ENCODE measurements at regions not wholly inside any gene's neighbourhood (a gene's known extent, or its start where the extent isn't known, plus 50 kb on each side); places are given as distances from the start of the nearest gene placed in this dataset.

GRCh38 chr9:19637084-19637483 is 151.8 kb downstream of the SLC24A2 start:
- Histone ChIP-seq H3K27ac (ENCODE audit: low read depth, low read length) (no peak overlapping the region), H3K4me2 (ENCODE audit: low read depth, low read length, poor library complexity, severe bottlenecking) (no peak overlapping the region), H3K9me2 (replicated peaks; ENCODE audit: insufficient read depth, low read length) (no peaks in the 10 kb centered on the region), H3K9ac (ENCODE audit: low read length) (no peak overlapping the region), H3K9me3 (ENCODE audit: insufficient read depth, low read length) (no peaks in the 10 kb centered on the region), H3K4me3 (ENCODE audit: insufficient read depth, low read length, poor library complexity, severe bottlenecking) (no peak overlapping the region), H4K20me1 (ENCODE audit: low read depth, low read length) (no peaks in the 10 kb centered on the region), H3K27me3 (ENCODE audit: low read length) (no peaks in the 10 kb centered on the region), H3K79me2 (ENCODE audit: insufficient read depth, low read length) (no peaks in the 10 kb centered on the region), H3K36me3 (ENCODE audit: low read length) (no peaks in the 10 kb centered on the region), H3F3A (ENCODE audit: insufficient read depth) (no peaks in the 10 kb centered on the region), H2AFZ (ENCODE audit: low read depth, low read length, severe bottlenecking) (no peak overlapping the region)
- no peak for TF ChIP-seq CTCF (IDR thresholded peaks at IDR 0.05; ENCODE audit: insufficient read depth, low read length, poor library complexity, severe bottlenecking)
- no peak for TF ChIP-seq EZH2phosphoT487 (conservative IDR thresholded peaks at IDR 0.05; ENCODE audit: low read length)

- no peak overlapping the region for H3K9ac ChIP-seq (ENCODE audit: low read length)
- no peak for TF ChIP-seq EZH2phosphoT487 (conservative IDR thresholded peaks at IDR 0.05; ENCODE audit: low read length)
- no peak for TF ChIP-seq CTCF (IDR thresholded peaks at IDR 0.05; ENCODE audit: insufficient read depth, low read length, poor library complexity, severe bottlenecking)
- no peaks in the 10 kb centered on the region for H3K36me3 ChIP-seq (ENCODE audit: low read length)
Observed at GRCh38 chr9:19634881-19635280, 154.0 kb downstream of the SLC24A2 start.

GRCh38 chr9:19631181-19631580 is 157.7 kb downstream of the SLC24A2 start:
- H3K27me3 ChIP-seq (ENCODE audit: low read length), result no peaks in the 10 kb centered on the region
- no peak overlapping the region for H3K4me3 ChIP-seq (ENCODE audit: insufficient read depth, low read length, poor library complexity, severe bottlenecking)
- H2AFZ ChIP-seq (ENCODE audit: low read depth, low read length, severe bottlenecking), result no peak overlapping the region
- H3K36me3 ChIP-seq (ENCODE audit: low read length), result no peaks in the 10 kb centered on the region
- no peak overlapping the region for H3K9ac ChIP-seq (ENCODE audit: low read length)
- no peaks in the 10 kb centered on the region for H3K79me2 ChIP-seq (ENCODE audit: insufficient read depth, low read length)
- no peaks in the 10 kb centered on the region for H3F3A ChIP-seq (ENCODE audit: insufficient read depth)
- no peak overlapping the region for H3K27ac ChIP-seq (ENCODE audit: low read depth, low read length)
- H3K4me2 ChIP-seq (ENCODE audit: low read depth, low read length, poor library complexity, severe bottlenecking), result no peak overlapping the region
- no peaks in the 10 kb centered on the region for H3K9me3 ChIP-seq (ENCODE audit: insufficient read depth, low read length)
- TF ChIP-seq EZH2phosphoT487 (conservative IDR thresholded peaks at IDR 0.05; ENCODE audit: low read length) (no peak), CTCF (IDR thresholded peaks at IDR 0.05; ENCODE audit: insufficient read depth, low read length, poor library complexity, severe bottlenecking) (no peak)
- no peaks in the 10 kb centered on the region for H4K20me1 ChIP-seq (ENCODE audit: low read depth, low read length)
- H3K9me2 ChIP-seq (replicated peaks; ENCODE audit: insufficient read depth, low read length), result no peaks in the 10 kb centered on the region

More at GRCh38 chr9:19634881-19635280, 154.0 kb downstream of the SLC24A2 start:
- Histone ChIP-seq H2AFZ (ENCODE audit: low read depth, low read length, severe bottlenecking) (no peak overlapping the region), H4K20me1 (ENCODE audit: low read depth, low read length) (no peaks in the 10 kb centered on the region), H3K9me2 (replicated peaks; ENCODE audit: insufficient read depth, low read length) (no peaks in the 10 kb centered on the region), H3K4me2 (ENCODE audit: low read depth, low read length, poor library complexity, severe bottlenecking) (no peak overlapping the region), H3K27me3 (ENCODE audit: low read length) (no peaks in the 10 kb centered on the region), H3K4me3 (ENCODE audit: insufficient read depth, low read length, poor library complexity, severe bottlenecking) (no peak overlapping the region), H3F3A (ENCODE audit: insufficient read depth) (no peaks in the 10 kb centered on the region), H3K79me2 (ENCODE audit: insufficient read depth, low read length) (no peaks in the 10 kb centered on the region), H3K27ac (ENCODE audit: low read depth, low read length) (no peak overlapping the region), H3K9me3 (ENCODE audit: insufficient read depth, low read length) (no peaks in the 10 kb centered on the region)

Data from SU-DHL-6 (cell line).